Keratinocyte (primary cell): ENCODE measurements at regions not wholly inside any gene's neighbourhood (a gene's known extent, or its start where the extent isn't known, plus 50 kb on each side); places are given as distances from the start of the nearest gene placed in this dataset.

Experiments used
- EZH2 ChIP-seq: IDR thresholded peaks from one replicate; pipeline ENCODE4 v1.6.1; 2012; ENCODE audit warnings: inconsistent platforms, mild to moderate bottlenecking, low read length, moderate library complexity
- TF ChIP-seq, protein P1 (sequence below), 3 experiments: IDR thresholded peaks in 1 of 3; conservative IDR thresholded peaks in 1 of 3; optimal IDR thresholded peaks in 1 of 3; 2 replicates in 2 of 3; 3 replicates in 1 of 3; pipeline versions ENCODE3 to v1.5.1; 2011; ENCODE audit warnings: low read length in 3 of 3, mild to moderate bottlenecking in 3 of 3, moderate library complexity in 2 of 3, control low read depth in 1 of 3, inconsistent platforms in 1 of 3; ENCODE audit not compliant: insufficient read depth in 2 of 3; ENCODE audit errors: extremely low read depth in 1 of 3

- TF ChIP-seq, protein P1, sequence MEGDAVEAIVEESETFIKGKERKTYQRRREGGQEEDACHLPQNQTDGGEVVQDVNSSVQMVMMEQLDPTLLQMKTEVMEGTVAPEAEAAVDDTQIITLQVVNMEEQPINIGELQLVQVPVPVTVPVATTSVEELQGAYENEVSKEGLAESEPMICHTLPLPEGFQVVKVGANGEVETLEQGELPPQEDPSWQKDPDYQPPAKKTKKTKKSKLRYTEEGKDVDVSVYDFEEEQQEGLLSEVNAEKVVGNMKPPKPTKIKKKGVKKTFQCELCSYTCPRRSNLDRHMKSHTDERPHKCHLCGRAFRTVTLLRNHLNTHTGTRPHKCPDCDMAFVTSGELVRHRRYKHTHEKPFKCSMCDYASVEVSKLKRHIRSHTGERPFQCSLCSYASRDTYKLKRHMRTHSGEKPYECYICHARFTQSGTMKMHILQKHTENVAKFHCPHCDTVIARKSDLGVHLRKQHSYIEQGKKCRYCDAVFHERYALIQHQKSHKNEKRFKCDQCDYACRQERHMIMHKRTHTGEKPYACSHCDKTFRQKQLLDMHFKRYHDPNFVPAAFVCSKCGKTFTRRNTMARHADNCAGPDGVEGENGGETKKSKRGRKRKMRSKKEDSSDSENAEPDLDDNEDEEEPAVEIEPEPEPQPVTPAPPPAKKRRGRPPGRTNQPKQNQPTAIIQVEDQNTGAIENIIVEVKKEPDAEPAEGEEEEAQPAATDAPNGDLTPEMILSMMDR (optimal IDR thresholded peaks at IDR 0.05 in 1 of 3, IDR thresholded peaks at IDR 0.05 in 1 of 3, conservative IDR thresholded peaks at IDR 0.05 in 1 of 3; ENCODE audit: extremely low read depth in 1 of 3, insufficient read depth in 2 of 3, low read length in 3 of 3), result no peak
- TF ChIP-seq EZH2, result no peak
These were observed 501.0 kb upstream of the CDH11 start for GRCh38 chr16:65622871-65623270.
